GM19397 (cell line): ENCODE measurements at regions not wholly inside any gene's neighbourhood (a gene's known extent, or its start where the extent isn't known, plus 50 kb on each side); places are given as distances from the start of the nearest gene placed in this dataset.

ENCODE experiments used
- ATAC-seq: cut with Tn5 transposase; IDR thresholded peaks from one replicate; pipeline ENCODE4 v1.9.1; 2021; ENCODE audit warnings: mild to moderate bottlenecking, moderate library complexity; ENCODE audit not compliant: unreplicated experiment

DNA sequence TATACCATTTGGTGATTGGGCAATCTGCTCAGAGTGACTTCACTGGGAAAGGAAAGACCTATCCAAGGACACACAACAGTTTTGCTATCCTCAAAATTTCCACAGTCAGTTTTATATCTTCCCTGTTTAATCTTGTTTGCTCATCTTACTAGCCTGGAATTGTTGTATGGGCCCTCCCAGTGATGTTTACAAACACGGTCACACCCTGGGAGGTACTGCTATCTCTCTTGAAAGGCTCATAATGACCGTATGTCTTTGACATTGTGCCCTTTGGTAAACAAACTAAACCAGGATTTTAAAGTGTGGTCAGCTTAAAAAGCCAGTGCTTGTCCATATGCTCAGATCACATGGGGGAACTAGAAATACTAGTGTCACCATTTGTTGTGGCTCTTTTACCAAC, 277.0 kb downstream of the CDH2 start:
- no peak for ATAC-seq

DNA sequence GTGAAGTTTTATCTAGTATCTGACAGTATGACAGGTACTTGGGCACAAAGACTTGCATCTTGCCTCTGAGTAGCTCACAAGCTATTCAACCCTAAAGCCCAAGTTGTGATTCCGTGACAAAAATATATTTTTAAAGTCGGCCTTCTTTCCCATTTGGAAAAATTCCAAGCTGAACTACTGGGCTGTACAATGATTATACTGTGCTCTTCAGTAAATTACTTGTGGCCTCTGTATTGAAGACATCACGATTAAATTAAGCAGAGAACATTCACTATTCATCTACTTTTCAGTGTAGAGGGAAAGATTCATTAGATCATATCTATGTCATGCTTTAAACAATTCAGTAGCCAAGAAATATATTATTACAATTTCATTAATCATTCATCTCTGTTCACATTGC, 282.2 kb downstream of the CDH2 start:
- ATAC-seq = no peak

DNA sequence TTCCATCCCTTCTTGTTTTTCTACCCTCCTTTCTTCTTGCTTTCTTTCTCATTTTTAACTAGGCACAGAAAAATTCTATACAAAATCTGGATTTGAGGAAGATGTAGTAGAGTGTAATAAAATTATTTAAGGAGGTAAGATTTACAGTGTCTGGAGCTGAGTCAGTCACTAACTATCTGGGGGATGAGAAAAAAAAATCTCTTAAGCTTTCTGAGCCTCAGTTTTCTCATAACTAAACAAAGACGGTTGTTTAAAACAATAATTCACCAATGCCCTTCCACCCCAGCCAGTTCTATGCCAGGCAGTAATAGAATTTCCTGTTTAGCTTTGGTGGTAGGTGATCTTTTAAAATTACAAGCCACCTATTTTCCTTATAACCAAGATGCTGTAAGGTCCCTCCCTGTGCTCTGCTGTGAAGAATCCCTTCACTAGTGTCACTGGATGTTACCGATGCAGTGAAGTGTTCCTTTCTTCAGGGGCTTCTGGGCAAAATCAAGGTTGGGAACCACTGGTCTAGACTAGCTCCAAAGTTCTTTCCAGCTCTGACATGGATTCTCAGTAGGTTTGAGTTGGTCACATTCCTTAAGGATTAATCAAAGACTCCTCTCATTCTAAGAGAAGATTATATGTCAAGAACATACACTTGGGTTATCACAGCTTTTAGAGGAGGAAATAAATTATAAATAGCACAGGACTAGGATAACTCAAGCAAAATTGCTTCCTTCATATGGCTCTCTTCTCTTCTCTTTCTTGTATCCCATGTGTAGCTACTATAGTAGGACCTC, 289.0 kb downstream of the CDH2 start:
- ATAC-seq = no peak

DNA sequence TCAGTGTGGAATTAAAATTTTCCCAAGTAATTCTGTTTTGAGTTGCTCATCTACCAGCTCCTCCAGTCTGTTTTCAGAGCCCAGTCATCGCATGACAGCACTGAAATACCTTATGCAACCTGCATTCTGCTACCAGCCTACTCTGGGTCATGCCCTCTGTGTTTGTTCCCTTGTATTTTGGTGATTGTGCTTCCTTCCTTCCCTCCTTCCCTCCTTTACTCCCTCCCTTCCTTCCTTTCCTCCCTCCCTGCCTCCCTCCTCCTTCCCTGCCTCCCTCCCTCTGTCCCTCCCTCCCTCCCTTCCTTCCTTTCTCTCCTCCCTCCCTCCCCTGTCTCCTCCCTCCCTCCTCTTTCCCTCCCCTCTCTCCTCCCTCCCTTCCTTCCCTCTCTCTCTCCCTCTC, 289.6 kb downstream of the CDH2 start:
- no peak for ATAC-seq

DNA sequence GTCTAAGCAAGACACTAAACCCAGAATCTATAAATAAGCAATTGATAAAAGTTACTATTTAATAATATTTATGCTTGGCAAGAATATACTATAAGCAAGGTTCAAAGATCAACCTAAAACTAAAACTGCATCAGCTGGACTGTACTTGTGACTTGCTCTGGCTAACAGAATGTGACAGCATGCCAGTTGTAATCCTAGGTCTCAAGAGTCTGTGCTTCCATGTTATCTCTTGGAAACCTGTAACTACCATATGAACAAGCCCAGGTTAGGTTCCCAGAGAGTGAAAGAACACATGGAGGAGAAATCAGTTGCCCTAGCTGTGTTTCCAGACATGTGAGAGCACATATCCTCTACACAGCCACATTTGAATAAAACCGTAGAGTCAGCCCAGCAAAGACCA, 297.4 kb downstream of the CDH2 start:
- no peak for ATAC-seq

DNA sequence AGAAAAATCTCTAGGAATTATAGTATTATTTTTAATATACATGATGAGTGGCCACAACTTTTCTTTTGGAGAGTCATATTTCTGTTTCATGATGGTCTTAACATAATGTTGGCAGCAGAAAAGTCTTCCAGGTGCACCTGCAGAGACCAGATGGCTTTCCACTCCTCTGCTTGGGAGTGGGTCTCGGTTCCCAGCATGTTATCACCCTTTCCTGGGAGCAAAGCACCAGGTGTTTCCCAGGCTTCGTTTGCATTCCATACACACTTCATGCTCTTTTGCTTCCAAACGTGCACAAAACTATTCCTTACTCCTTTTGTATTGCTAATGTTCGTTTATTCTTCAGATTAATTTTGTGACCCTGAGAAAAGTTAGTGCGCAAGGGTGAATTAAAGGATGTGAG, 305.2 kb downstream of the CDH2 start:
- no peak for ATAC-seq

DNA sequence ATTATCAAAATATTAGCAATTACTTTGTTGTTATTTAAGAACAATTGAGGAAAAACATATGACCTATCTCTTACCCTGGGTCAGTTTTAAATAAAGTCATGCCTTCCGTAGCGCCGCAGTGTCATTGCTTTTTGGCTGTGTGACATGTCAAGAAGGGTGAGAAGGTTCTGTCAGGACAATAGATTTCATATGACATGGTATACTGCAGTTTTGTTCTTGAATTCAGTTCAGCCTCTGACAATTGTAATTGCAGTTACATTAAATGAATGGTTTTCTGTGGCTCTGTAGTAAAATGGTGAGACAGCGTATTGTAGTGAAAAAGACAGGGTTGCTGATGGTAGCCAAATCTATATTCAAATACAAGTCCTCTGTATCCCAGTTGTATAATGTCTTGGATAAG, 307.2 kb downstream of the CDH2 start:
- no peak for ATAC-seq

DNA sequence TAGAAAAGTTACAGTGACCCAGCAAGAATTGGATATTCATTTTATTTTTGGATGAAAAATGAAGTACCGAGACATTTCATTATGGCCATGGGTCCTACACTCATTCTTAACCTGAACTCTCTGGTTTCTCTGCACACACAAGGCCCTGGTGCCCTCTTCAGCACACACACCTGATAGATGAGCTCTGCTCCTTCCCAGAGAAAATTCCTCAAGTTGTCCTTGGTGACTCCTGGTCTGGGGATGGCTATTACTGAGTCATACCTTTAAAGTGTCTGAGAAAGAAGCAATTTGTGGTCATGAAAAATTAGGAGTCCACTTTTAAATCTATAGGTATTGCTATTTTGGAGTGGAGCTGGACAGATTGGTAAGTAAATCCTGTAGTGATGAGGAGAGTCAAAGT, 311.5 kb downstream of the CDH2 start:
- ATAC-seq = no peak

DNA sequence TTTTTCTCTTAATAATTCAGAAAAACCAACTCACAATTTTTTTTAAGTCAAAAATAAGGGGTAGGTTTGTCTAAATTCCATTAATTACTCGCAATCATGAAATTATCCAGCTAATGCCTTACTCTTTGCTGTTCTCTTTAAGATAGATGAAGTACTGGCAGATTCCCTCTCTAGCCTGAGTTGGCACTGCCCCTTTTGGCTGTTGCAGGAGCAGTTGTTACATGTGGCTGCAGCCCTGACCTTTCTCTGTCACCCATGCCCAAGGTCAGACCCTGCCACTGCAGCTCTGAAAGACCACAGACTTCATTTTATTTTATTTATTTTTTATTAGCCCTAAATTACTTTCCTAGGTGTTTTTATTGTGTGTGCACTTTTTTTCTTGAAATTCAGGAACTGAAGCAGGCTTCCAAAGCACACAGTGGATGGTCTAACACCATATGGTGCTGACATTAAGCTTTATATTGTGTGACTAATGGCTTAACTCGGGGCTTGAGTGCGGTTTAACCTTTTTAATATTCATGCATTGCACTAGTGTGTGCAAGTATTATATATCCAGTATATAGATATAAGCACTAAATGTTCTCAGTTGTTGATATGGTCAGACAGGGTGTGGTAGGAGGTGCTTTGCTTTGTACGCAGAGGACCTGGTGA, 313.0 kb downstream of the CDH2 start:
- ATAC-seq = no peak

DNA sequence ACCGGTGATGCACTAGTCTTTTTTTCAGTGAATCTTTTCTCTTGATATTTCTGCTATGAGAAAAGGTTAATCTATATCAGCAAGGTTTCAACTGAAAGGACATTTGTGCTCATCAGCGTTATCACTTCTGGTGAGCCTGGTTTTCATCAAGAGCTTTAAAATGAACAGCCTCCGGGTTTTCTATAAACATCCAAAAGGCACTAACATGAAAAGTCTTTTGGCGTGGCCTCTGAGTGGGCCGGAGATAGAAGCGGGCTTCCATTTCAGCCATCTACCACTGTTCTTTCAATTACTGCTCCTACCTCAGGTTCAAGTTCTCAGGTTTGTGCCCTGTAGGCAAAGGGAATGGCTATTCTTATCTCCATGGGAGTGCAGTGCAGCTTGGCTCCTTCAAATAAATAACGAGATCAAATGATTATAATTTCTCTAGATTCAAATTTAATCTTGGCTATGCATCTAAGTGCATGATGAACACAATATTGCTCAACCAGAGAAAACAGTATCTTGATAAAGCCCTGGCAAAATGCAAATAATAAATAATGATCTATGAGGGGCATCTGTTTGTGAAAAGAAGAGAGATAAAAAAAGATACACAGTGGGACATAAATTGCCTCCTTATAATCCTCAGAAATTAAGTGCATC, 314.8 kb downstream of the CDH2 start:
- no peak for ATAC-seq

DNA sequence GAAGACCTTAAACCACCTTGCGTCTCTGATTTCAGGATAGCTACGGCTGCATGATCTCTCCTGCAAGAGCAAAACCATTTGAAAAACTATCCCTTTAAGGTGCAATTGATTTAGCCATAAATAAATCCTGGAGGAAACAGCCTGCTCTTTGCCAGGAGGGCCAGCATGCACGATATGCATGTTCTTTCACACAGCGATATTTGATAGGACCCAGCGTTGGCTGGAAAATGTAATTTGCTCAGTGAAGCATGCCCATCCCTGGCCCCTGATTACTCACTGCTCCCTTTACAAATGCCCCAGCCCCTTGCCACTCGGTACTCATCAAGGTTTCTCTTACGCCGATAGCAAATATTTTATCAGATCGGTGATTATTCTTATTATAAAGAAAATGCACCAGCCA, 315.4 kb downstream of the CDH2 start:
- no peak for ATAC-seq

DNA sequence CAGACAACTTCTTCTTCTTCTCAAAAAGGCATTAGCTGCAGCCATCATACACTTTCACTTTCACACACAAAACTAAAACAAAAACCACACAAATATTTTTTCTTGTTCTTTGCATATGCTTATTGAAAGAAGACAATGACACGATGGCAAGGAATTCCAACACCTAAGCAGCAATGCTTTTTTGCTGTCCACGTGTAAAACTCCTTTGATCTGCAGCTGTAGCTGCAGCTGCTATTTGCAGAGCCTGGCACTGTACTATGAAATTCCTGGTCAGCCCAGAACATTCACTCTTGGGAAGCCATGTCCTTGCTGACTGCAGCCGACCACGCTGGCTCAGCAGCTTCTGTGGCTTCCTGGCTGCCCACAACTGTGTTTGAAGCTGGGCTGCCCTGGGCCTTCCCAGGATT, 316.2 kb downstream of the CDH2 start:
- no peak for ATAC-seq

DNA sequence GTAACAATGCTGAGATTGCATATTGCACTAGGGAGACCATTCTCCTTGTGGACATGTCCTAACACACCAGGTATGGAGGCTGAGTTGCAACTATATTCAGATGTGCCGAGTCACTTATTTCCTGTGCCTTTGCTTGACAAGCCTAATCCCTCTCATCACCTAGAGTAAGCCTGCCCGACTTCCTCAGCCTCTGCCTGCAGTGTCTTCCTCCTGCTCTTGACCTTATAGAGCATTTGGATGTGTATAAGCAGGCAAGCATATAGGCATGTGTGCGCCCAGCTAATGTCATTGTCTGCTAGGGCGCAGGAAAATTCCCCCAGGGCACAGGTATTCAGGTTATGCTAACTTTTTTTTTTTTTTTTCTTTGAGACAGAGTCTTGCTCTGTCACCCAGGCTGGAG, 316.9 kb downstream of the CDH2 start:
- ATAC-seq = no peak

DNA sequence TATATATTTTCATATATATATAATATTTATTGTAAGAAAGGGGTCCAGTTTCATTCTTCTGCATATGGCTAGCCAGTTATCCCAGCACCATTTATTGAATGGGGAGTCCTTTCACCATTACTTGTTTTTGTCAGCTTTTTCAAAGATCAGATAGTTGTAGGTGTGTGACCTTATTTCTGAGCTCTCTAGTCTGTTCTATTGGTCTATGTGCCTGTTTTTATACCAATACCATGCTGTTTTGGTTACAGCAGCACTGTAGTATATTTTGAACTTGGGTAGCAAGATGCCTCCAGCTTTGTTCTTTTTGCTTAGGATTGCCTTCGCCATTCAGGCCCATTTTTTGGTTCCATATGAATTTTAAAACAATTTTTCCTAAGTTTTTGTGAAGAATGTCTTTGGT, 320.1 kb downstream of the CDH2 start:
- ATAC-seq = no peak

DNA sequence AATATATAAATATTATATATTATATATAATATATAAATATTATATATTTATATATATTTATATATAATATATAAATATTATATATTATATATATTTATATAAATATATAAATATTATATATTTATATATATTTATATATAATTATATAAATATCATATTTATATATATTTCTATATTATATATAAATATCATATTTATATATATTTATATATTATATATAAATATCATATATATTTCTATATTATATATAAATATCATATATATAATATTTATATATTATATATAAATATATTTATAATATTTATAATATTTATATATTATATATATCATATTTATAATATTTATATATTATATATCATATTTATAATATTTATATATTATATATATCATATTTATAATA, 321.4 kb downstream of the CDH2 start:
- ATAC-seq = no peak

DNA sequence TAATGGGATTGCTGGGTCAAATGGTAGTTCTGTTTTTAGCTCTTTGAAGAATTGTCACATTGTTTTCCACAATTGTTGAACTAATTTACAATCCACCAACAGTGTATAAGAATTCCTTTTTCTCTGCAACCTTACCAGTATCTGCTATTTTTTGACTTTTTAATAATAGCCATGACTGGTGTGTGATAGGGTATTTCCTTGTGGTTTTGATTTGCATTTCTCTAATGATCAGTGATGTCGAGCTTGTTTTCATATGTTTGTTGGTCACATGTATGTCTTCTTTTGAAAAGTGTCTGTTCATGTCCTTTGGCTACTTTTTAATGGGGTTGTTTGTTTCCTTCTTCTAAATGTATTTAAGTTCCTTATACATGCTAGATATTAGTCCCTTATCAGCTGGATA, 322.3 kb downstream of the CDH2 start:
- ATAC-seq = no peak

DNA sequence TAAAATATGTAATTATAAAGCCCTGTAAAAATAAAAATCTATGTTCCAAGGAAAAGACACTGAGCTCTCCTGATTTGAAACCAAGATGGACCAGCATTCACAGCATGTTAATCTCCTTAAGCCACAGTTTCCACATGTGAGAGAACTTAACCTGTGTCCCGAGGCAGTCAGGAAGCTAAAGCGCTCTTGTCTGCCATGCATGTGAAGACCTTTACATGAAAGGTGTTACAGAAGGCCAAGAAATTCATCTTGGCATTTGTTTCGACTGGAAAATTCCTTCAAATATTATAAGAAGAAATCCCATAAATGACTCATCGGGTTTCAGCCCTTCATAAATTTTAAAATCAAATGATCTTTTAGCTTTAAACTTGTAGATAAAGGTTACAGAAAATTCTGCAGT, 328.6 kb downstream of the CDH2 start:
- no peak for ATAC-seq

DNA sequence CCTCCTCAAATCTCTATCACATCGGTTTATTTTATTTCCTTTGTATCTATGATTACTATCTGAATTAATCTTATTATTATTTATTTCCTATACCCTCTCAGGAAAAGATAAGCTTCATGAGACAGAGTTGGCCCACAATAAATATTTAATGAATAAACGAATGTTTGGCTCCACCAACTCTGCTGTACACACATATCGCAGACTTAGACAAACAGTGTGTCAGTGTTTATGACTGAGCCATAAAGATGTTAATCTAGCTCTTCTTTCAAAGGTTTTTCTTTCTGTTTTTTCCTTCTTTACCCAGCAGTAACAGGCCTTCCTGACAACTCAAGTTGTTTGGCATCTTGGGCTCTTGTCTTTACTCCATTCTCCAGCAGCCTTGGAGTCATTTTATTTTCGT, 329.5 kb downstream of the CDH2 start:
- no peak for ATAC-seq

DNA sequence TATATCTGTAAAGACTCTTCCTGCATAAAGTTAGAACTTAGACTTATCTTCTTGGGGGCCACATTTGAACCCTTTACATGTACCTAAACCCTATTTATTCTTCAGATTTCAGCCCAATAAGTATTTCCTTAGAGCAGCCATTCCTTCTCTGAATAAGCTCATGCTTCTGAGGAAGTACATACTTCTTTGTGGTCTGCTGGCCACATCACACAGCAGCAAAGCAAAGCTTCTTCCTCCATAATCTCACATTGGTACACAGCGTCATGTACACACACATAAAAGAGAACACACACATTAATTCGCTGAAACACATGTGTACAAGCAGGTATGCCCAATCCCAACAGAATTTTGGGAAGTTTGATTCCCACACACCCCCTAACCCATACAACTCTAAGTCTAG, 331.0 kb downstream of the CDH2 start:
- no peak for ATAC-seq

DNA sequence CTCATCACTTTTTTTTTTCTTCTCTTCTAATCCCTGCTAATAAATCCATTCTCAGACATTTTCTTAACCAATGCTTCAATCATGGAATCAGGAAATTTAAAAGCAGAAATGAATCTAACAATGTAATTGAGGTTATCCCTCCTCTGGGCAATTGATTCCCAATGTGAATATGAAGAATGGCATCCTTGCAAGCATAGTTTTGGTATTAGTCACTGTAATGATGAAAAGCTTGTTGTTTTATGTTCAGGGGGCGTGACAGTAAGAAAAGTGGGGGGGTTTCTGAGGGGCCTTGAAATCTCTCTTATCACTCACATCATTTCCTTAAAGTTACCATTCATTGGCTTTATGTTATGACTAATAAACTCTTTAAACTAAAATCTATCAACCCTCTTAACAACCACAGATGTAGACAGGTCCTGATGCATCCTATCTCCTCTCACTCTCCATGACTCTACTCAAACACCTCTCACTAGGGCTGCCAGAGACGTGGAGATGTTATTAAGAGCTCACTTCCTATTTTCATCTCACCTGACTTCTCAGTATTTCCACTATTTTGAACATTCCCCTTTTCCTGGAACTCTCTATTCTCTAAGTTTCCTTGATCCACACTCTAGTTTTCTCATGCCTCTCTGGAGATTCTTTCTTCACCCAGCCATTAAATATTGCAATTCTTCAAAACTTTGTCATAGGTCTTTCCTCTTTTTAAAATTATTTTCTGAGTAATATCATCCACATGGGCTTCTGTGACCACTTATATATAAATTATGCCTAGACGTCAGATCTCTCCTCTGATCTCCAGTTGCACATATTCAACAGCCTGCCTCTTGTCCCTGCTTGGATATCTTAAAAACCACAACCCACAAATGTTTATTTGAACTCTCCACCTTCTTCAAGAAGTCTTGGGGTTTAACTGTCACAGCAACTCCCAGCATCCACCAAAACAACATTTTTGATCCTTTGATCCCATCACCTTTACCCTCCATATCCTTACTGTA, 332.9 kb downstream of the CDH2 start:
- no peak for ATAC-seq

DNA sequence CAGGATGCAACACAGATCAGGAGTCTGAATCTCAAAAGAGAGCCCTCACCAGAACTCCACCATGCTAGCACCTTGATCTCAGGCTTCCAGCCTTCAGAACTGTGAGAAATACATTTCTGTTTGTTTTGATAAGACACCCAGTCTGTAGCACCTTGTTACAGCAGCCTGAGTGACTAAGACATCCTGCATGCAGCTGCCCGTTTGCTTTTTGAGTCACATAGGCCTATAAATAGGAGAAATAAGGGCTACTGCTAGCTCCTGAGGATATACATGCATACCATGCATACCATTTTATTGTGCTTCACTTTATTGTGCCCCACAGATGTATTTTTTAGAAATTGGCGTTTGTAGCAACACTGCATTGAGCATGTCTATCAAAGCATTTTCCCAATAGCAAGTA, 337.8 kb downstream of the CDH2 start:
- ATAC-seq = no peak
